ENCODE measurements at regions not wholly inside any gene's neighbourhood (a gene's known extent, or its start where the extent isn't known, plus 50 kb on each side); places are given as distances from the start of the nearest gene placed in this dataset.

DNA sequence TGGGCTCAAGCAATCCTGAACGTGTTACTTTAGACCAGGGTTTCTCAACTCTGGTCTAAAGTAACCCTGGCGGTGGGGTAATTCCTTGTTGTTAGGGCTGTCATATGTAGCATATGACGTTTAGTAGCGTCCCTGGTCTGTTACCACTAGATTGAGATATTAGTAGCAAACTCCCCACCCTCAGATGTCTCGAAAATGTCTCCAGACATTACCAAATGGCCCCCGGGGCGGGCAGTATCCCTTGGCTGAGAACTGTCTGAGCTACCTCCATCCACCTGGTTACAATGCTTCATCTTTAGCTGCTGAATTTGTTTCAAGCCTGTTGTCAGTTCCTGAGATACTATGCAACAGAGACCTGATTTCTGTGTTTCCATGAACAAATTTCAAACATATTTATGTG, 56.7 kb downstream of the CLDN34 start:
- TF ChIP-seq TCF12 (IDR thresholded peaks at IDR 0.05) (no peak), USF2 (IDR thresholded peaks at IDR 0.05; ENCODE audit: borderline replicate concordance, low read depth, low read length) (no peak), FOSL2 (IDR thresholded peaks at IDR 0.05; ENCODE audit: borderline replicate concordance, low read depth) (no peak), GABPA (IDR thresholded peaks at IDR 0.05; ENCODE audit: low read depth) (no peak), PBX3 (IDR thresholded peaks at IDR 0.05) (no peak), FOXM1 (IDR thresholded peaks at IDR 0.05; ENCODE audit: low read depth) (no peak), ELF1 (IDR thresholded peaks at IDR 0.05) (no peak), NRF1 (IDR thresholded peaks at IDR 0.05; ENCODE audit: low read depth, low read length) (no peak), YY1 (IDR thresholded peaks at IDR 0.05; ENCODE audit: low read depth) (no peak), SMC3 (IDR thresholded peaks at IDR 0.05; ENCODE audit: low read depth, low read length) (no peak)
- TF ChIP-seq, protein P1, sequence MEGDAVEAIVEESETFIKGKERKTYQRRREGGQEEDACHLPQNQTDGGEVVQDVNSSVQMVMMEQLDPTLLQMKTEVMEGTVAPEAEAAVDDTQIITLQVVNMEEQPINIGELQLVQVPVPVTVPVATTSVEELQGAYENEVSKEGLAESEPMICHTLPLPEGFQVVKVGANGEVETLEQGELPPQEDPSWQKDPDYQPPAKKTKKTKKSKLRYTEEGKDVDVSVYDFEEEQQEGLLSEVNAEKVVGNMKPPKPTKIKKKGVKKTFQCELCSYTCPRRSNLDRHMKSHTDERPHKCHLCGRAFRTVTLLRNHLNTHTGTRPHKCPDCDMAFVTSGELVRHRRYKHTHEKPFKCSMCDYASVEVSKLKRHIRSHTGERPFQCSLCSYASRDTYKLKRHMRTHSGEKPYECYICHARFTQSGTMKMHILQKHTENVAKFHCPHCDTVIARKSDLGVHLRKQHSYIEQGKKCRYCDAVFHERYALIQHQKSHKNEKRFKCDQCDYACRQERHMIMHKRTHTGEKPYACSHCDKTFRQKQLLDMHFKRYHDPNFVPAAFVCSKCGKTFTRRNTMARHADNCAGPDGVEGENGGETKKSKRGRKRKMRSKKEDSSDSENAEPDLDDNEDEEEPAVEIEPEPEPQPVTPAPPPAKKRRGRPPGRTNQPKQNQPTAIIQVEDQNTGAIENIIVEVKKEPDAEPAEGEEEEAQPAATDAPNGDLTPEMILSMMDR (IDR thresholded peaks at IDR 0.05), result no peak
- H3K9ac ChIP-seq, result no peak overlapping the region
- no peak overlapping the region for H3K27ac ChIP-seq (ENCODE audit: low read depth in 2 of 2, low read length in 1 of 2)
- no peaks in the 10 kb centered on the region for H3F3A ChIP-seq (replicated peaks; ENCODE audit: insufficient read depth)
- H3K4me2 ChIP-seq, result no peak overlapping the region
- peaks cover 41% of the 10 kb centered on the region for H3K79me2 ChIP-seq (ENCODE audit: insufficient read depth)
- H4K20me1 ChIP-seq (ENCODE audit: insufficient read depth), result 0 out of 2 replicates have a peak, but pooled peaks cover 8% of the 10 kb centered on the region
- H2AFZ ChIP-seq (ENCODE audit: low read depth), result no peak overlapping the region
- no peaks in the 10 kb centered on the region for H3K9me2 ChIP-seq
- no peaks in the 10 kb centered on the region for H3K36me3 ChIP-seq (replicated peaks in 1 of 2; ENCODE audit: control insufficient read depth in 1 of 2, insufficient read depth in 2 of 2, low read length in 1 of 2)
- WGBS (ENCODE audit: low lambda C conversion rate), result 27% methylated on average over 7 of the region's 7 CpGs
- H3K4me3 ChIP-seq (ENCODE audit: low read depth in 2 of 2, low read length in 1 of 2), result no peak overlapping the region
- H3K27me3 ChIP-seq (ENCODE audit: insufficient read depth), result no peaks in the 10 kb centered on the region; the same call in 1 of the 2 replicates
- H3K4me1 ChIP-seq (ENCODE audit: control insufficient read depth in 1 of 2, insufficient read depth in 2 of 2, low read depth in 1 of 2, low read length in 1 of 2), result no peaks in the 10 kb centered on the region
- ChIA-PET POLR2A (no interaction called here), CTCF (interaction anchor here (0.8 to 1.2 kb wide), 2 partner anchors 13 to 40 kb away, joined by 3 read pairs; no protein-coding TSS in a partner anchor)
- H3K9me3 ChIP-seq, result no peaks in the 10 kb centered on the region
- DNase-seq, result no peak

DNA sequence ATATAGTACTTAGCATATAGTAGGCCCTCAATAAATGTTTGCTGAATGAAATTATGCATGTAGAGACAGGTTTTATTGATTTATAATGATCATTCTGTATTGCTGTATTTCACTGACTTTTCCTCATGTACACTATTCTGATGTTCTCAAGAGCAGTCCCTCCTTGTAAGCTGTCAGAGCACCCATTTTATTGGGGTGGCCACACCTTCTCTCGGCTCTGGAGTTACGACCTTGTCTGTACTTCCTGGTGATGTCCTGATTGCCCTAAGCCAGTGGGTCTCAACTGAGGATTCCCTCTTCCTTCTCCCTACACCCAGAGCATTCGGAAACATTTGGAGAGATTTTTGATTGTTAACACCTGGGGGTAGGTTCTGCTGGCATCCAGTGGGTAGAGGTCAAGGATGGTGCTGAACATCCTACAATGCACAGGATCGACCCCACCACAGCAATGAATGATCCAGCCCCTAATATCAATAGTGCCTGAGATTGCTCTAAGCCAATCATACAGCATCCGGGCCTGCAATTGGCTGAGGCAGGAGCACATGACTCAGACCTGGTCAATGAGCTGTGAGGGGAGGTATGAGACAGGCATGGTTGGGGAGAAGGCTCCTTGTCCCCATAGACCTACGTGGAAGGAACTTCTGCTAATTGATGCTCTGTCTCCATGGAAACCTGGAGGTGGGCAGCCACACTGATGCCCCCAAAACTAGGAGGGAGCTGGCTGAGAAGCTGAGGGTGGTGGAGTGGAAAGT, 58.8 kb downstream of the CLDN34 start:
- CTCF ChIA-PET, result no interaction called here
- Histone ChIP-seq H3F3A (replicated peaks; ENCODE audit: insufficient read depth) (no peaks in the 10 kb centered on the region), H2AFZ (ENCODE audit: low read depth) (no peak overlapping the region), H3K4me3 (ENCODE audit: low read depth in 2 of 2, low read length in 1 of 2) (no peak overlapping the region), H3K27me3 (ENCODE audit: insufficient read depth) (no peaks in the 10 kb centered on the region; the same call in 1 of the 2 replicates), H3K4me2 (no peak overlapping the region), H3K79me2 (ENCODE audit: insufficient read depth) (peaks cover 28% of the 10 kb centered on the region), H3K9ac (no peak overlapping the region), H3K27ac (ENCODE audit: low read depth in 2 of 2, low read length in 1 of 2) (no peak overlapping the region), H3K4me1 (ENCODE audit: control insufficient read depth in 1 of 2, insufficient read depth in 2 of 2, low read depth in 1 of 2, low read length in 1 of 2) (no peaks in the 10 kb centered on the region), H3K9me2 (no peaks in the 10 kb centered on the region), H3K9me3 (no peaks in the 10 kb centered on the region), H3K36me3 (replicated peaks in 1 of 2; ENCODE audit: control insufficient read depth in 1 of 2, insufficient read depth in 2 of 2, low read length in 1 of 2) (no peaks in the 10 kb centered on the region), H4K20me1 (ENCODE audit: insufficient read depth) (0 out of 2 replicates have a peak, but pooled peaks cover 8% of the 10 kb centered on the region)
- POLR2A ChIA-PET, result no interaction called here
- 63% methylated on average over 6 of the region's 6 CpGs for WGBS (ENCODE audit: low lambda C conversion rate)
- no peak for DNase-seq
- TF ChIP-seq FOXJ3 (CRISPR knock-in tag; IDR thresholded peaks at IDR 0.05) (no peak), RCOR1 (IDR thresholded peaks at IDR 0.05; ENCODE audit: low read length) (no peak), PBX3 (IDR thresholded peaks at IDR 0.05) (no peak), SIN3A (IDR thresholded peaks at IDR 0.05; ENCODE audit: borderline replicate concordance, low read depth, low read length) (no peak), JUND (IDR thresholded peaks at IDR 0.05) (no peak), TEAD4 (IDR thresholded peaks at IDR 0.05; ENCODE audit: borderline replicate concordance, insufficient read depth) (no peak), NFIC (IDR thresholded peaks at IDR 0.05; ENCODE audit: borderline replicate concordance) (no peak), RXRA (IDR thresholded peaks at IDR 0.05; ENCODE audit: borderline replicate concordance, low read depth) (no peak), MEF2A (IDR thresholded peaks at IDR 0.05; ENCODE audit: borderline replicate concordance, low read depth) (no peak)
- TF ChIP-seq, protein P1 (IDR thresholded peaks at IDR 0.05), result no peak

Data from SK-N-SH (cell line).